Fibroblast of skin of right quadriceps (primary cell): ENCODE measurements at regions not wholly inside any gene's neighbourhood (a gene's known extent, or its start where the extent isn't known, plus 50 kb on each side); places are given as distances from the start of the nearest gene placed in this dataset.
A peak's percentile ranks its signal among the peaks of the same experiment; 100 is the strongest.

ENCODE experiments used
- DNase-seq: peaks from one replicate; pipeline ENCODE4 v3.0.0-alpha.2; 2013

- no peak for DNase-seq
These were observed 864.3 kb downstream of the SLITRK6 start for GRCh38 chr13:84934911-84935310.

- no peak for DNase-seq
These were observed 865.4 kb downstream of the SLITRK6 start for GRCh38 chr13:84933797-84934196.

GRCh38 chr13:84931264-84931663 lies 868.0 kb downstream of the SLITRK6 start:
- no peak for DNase-seq

- DNase-seq, result no peak
These were observed 871.6 kb downstream of the SLITRK6 start for GRCh38 chr13:84927442-84928169.

GRCh38 chr13:84925443-84925842 lies 873.8 kb downstream of the SLITRK6 start:
- DNase-seq, result peak; percentile 65

- DNase-seq, result no peak
These were observed 875.4 kb downstream of the SLITRK6 start for GRCh38 chr13:84923831-84924230.

GRCh38 chr13:84917252-84917878 lies 881.9 kb downstream of the SLITRK6 start:
- peak; percentile 21 for DNase-seq

GRCh38 chr13:84912720-84913119 lies 886.5 kb downstream of the SLITRK6 start:
- no peak for DNase-seq

GRCh38 chr13:84910423-84910822 lies 888.8 kb downstream of the SLITRK6 start:
- DNase-seq, result no peak

- DNase-seq, result no peak
These were observed 895.8 kb downstream of the SLITRK6 start for GRCh38 chr13:84903391-84903790.

- DNase-seq, result no peak
These were observed 897.0 kb downstream of the SLITRK6 start for GRCh38 chr13:84902243-84902642.

- DNase-seq, result peak; percentile 50
These were observed 903.1 kb downstream of the SLITRK6 start for GRCh38 chr13:84896128-84896527.

GRCh38 chr13:84894749-84895148 lies 904.5 kb downstream of the SLITRK6 start:
- DNase-seq, result no peak

- DNase-seq, result no peak
These were observed 913.4 kb downstream of the SLITRK6 start for GRCh38 chr13:84885868-84886267.

- no peak for DNase-seq
These were observed 925.3 kb downstream of the SLITRK6 start for GRCh38 chr13:84873951-84874350.

GRCh38 chr13:84870190-84870589 lies 929.0 kb downstream of the SLITRK6 start:
- no peak for DNase-seq

- no peak for DNase-seq
These were observed 932.0 kb downstream of the SLITRK6 start for GRCh38 chr13:84867246-84867645.

- no peak for DNase-seq
These were observed 933.4 kb downstream of the SLITRK6 start for GRCh38 chr13:84865783-84866221.

- no peak for DNase-seq
These were observed 934.9 kb downstream of the SLITRK6 start for GRCh38 chr13:84864341-84864740.

GRCh38 chr13:84847107-84847506 lies 952.1 kb downstream of the SLITRK6 start:
- DNase-seq, result no peak

- DNase-seq, result no peak
These were observed 953.2 kb downstream of the SLITRK6 start for GRCh38 chr13:84845907-84846619.

- DNase-seq, result no peak
These were observed 954.7 kb downstream of the SLITRK6 start for GRCh38 chr13:84844473-84844872.

GRCh38 chr13:84843368-84843767 lies 955.9 kb downstream of the SLITRK6 start:
- no peak for DNase-seq

- DNase-seq, result no peak
These were observed 951.9 kb upstream of the SLITRK1 start for GRCh38 chr13:84834201-84834600.
